IMR-90 (cell line): ENCODE measurements at regions not wholly inside any gene's neighbourhood (a gene's known extent, or its start where the extent isn't known, plus 50 kb on each side); places are given as distances from the start of the nearest gene placed in this dataset.

Experiments
- ATAC-seq: fragments of 200-7000 bp; cut with Tn5 transposase; 2 replicates; pipeline ENCODE4 v1.9.1; 2020; ENCODE audit warnings: low read depth, mild to moderate bottlenecking, moderate library complexity
- BruUV-seq: library from RNA; stranded (reverse); fragments of 400-500 nt; replicated peaks from 2 replicates; lab custom pipeline; 2021; lab: Mats Ljungman, UMichigan
- CTCF ChIA-PET: fragments of 300-600 bp; formaldehyde crosslinking; extraction: SDS; loops from one replicate; lab custom pipeline; 2021; ENCODE audit warnings: antibody characterized with exemption; lab: Yijun Ruan, JAX
- POLR2A ChIA-PET: fragments of 300-600 bp; sonication (Branson Sonifier 250); formaldehyde crosslinking; loops from one replicate; lab custom pipeline; 2022; ENCODE audit warnings: antibody characterized with exemption; ENCODE audit not compliant: unreplicated experiment; lab: Charles Lee
- DNase-seq: peaks from one replicate; pipeline ENCODE4 v3.0.0; 2013
- H2AFZ ChIP-seq: replicated peaks from 2 replicates; pipeline ENCODE3; 2013; ENCODE audit warnings: low read length, mild to moderate bottlenecking; ENCODE audit not compliant: poor library complexity
- H2AK5ac ChIP-seq: 2 replicates; pipeline ENCODE4 v1.6.1; 2013; ENCODE audit warnings: low read depth, low read length, inconsistent platforms
- H2AK9ac ChIP-seq: replicated peaks from 2 replicates; pipeline ENCODE3; 2013; ENCODE audit warnings: mild to moderate bottlenecking, low read depth, low read length, moderate library complexity; ENCODE audit not compliant: poor library complexity
- H2BK120ac ChIP-seq: 2 replicates; pipeline ENCODE4 v1.6.1; 2013; ENCODE audit warnings: low read depth, low read length, inconsistent platforms
- H2BK15ac ChIP-seq: 3 replicates; pipeline ENCODE4 v1.6.1; 2013; ENCODE audit warnings: low read depth, low read length, inconsistent platforms
- H2BK20ac ChIP-seq: 2 replicates; pipeline ENCODE4 v1.6.1; 2013; ENCODE audit warnings: low read depth, mild to moderate bottlenecking, inconsistent platforms, low read length, moderate library complexity
- H2BK5ac ChIP-seq: 2 replicates; pipeline ENCODE4 v1.6.1; 2013; ENCODE audit warnings: mild to moderate bottlenecking, low read depth, low read length, inconsistent platforms; ENCODE audit not compliant: poor library complexity, severe bottlenecking
- H3K14ac ChIP-seq: replicated peaks from 2 replicates; pipeline ENCODE4 v1.6.1; 2013; ENCODE audit warnings: low read depth, low read length, inconsistent platforms
- H3K18ac ChIP-seq: 2 replicates; pipeline ENCODE4 v1.6.1; 2013; ENCODE audit warnings: low read depth, low read length, control low read depth
- H3K23ac ChIP-seq: 2 replicates; pipeline ENCODE4 v1.6.1; 2013; ENCODE audit warnings: low read depth, low read length, inconsistent platforms
- H3K27ac ChIP-seq: 2 replicates; pipeline ENCODE4 v1.5.1; 2013; ENCODE audit warnings: mild to moderate bottlenecking, control low read depth, low read length; ENCODE audit not compliant: insufficient read depth
- H3K27me3 ChIP-seq: 2 replicates; pipeline ENCODE4 v1.6.1; 2013; ENCODE audit warnings: low read length; ENCODE audit not compliant: control insufficient read depth, insufficient read depth
- H3K36me3 ChIP-seq: 2 replicates; pipeline ENCODE4 v1.6.1; 2013; ENCODE audit warnings: low read length, mixed read lengths; ENCODE audit not compliant: control insufficient read depth, insufficient read depth
- H3K4ac ChIP-seq: 2 replicates; pipeline ENCODE4 v1.6.1; 2013; ENCODE audit warnings: low read depth, low read length, inconsistent platforms
- H3K4me1 ChIP-seq: 2 replicates; pipeline ENCODE4 v1.6.1; 2013; ENCODE audit warnings: low read length, mixed read lengths; ENCODE audit not compliant: control insufficient read depth, insufficient read depth
- H3K4me2 ChIP-seq: 2 replicates; pipeline ENCODE4 v1.6.1; 2013; ENCODE audit warnings: low read depth, mild to moderate bottlenecking, control low read depth, low read length, moderate library complexity
- H3K4me3 ChIP-seq: 2 replicates; pipeline ENCODE4 v1.5.1; 2013; ENCODE audit warnings: low read depth, mild to moderate bottlenecking, control low read depth, low read length, moderate library complexity; ENCODE audit not compliant: insufficient read depth
- H3K56ac ChIP-seq: 2 replicates; pipeline ENCODE4 v1.6.1; 2013; ENCODE audit warnings: low read length, inconsistent platforms; ENCODE audit not compliant: insufficient read depth; ENCODE audit errors: extremely low read depth
- H3K79me1 ChIP-seq, 2 experiments: 2 replicates each; pipeline ENCODE4 v1.6.1; 2013; ENCODE audit warnings: low read length in 2 of 2, inconsistent platforms in 1 of 2, low read depth in 1 of 2
- H3K9ac ChIP-seq: 2 replicates; pipeline ENCODE4 v1.6.1; 2013; ENCODE audit warnings: low read depth, low read length, control low read depth
- H3K9me1 ChIP-seq: 2 replicates; pipeline ENCODE4 v1.6.1; 2013; ENCODE audit warnings: low read length, inconsistent platforms; ENCODE audit not compliant: insufficient read depth
- H3K9me3 ChIP-seq: 2 replicates; pipeline ENCODE4 v1.6.1; 2013; ENCODE audit warnings: low read length; ENCODE audit not compliant: control insufficient read depth, insufficient read depth
- H4K20me1 ChIP-seq: 2 replicates; pipeline ENCODE4 v1.6.1; 2013; ENCODE audit warnings: low read length, inconsistent platforms; ENCODE audit not compliant: insufficient read depth
- H4K5ac ChIP-seq: 2 replicates; pipeline ENCODE4 v1.6.1; 2013; ENCODE audit warnings: mild to moderate bottlenecking, low read depth, low read length, control low read depth
- H4K8ac ChIP-seq, 2 experiments: 2 replicates each; pipeline ENCODE4 v1.6.1; 2013; ENCODE audit warnings: low read depth in 2 of 2, low read length in 2 of 2, control low read depth in 1 of 2, inconsistent platforms in 1 of 2
- H4K91ac ChIP-seq: 2 replicates; pipeline ENCODE4 v1.6.1; 2013; ENCODE audit warnings: low read depth, low read length, inconsistent platforms; ENCODE audit not compliant: insufficient read depth
- BHLHE40 ChIP-seq: fragments of 150-350 bp; IDR thresholded peaks from 2 replicates; pipeline ENCODE4 v1.6.1; 2016; ENCODE audit warnings: mild to moderate bottlenecking, low read depth, low read length
- CHD1 ChIP-seq: IDR thresholded peaks from 2 replicates; pipeline ENCODE4 v1.6.1; 2012; ENCODE audit warnings: low read depth, low read length, improper control_type of control experiment
- FOS ChIP-seq: fragments of 150-350 bp; IDR thresholded peaks from 2 replicates; pipeline ENCODE4 v1.6.1; 2016; ENCODE audit warnings: low read depth, low read length
- MXI1 ChIP-seq: IDR thresholded peaks from 2 replicates; pipeline ENCODE4 v1.6.1; 2012; ENCODE audit warnings: low read depth, mild to moderate bottlenecking, low read length, moderate library complexity, borderline replicate concordance
- RAD21 ChIP-seq: IDR thresholded peaks from 2 replicates; pipeline ENCODE4 v1.6.1; 2012; ENCODE audit warnings: low read length, improper control_type of control experiment
- RCOR1 ChIP-seq: IDR thresholded peaks from 2 replicates; pipeline ENCODE4 v1.6.1; 2012; ENCODE audit warnings: mild to moderate bottlenecking, low read length, improper control_type of control experiment; ENCODE audit not compliant: insufficient replicate concordance
- RFX5 ChIP-seq: IDR thresholded peaks from 2 replicates; pipeline ENCODE4 v1.8.0; 2012; ENCODE audit warnings: low read depth, mild to moderate bottlenecking, low read length, moderate library complexity
- SMC3 ChIP-seq: fragments of 150-350 bp; IDR thresholded peaks from 2 replicates; pipeline ENCODE4 v1.6.1; 2016; ENCODE audit warnings: low read depth, mild to moderate bottlenecking, antibody characterized with exemption, low read length, moderate library complexity
- WGBS, 2 experiments: methylation state at CpG; one replicate each; pipeline versions ENCODE4 v1.1.5 to v1.1.7; 2013; ENCODE audit warnings: missing lambda C conversion rate in 2 of 2; ENCODE audit not compliant: insufficient read length in 1 of 2; ENCODE audit errors: extremely low coverage in 2 of 2; 5-methylcytosine and 5-hydroxymethylcytosine counted together
- dilution Hi-C: fragments of 300-500 bp; cut with HindIII; formaldehyde crosslinking; loops from one replicate; pipeline ENCODE4 v1.14.3; 2018; ENCODE audit warnings: low sequenced_read_pairs; ENCODE audit not compliant: unreplicated experiment
- in situ Hi-C: fragments of 300-500 bp; cut with MboI; formaldehyde crosslinking; loops from 3 replicates; pipeline ENCODE4 v1.14.3; 2019; ENCODE audit warnings: low sequenced_read_pairs, inconsistent platforms, mixed read lengths
- intact Hi-C: fragments of 100-400 bp; cut with micrococcal nuclease; formaldehyde crosslinking; loops from 2 replicates; pipeline ENCODE4 v1.10.0; 2022
- TF ChIP-seq, protein P1 (sequence below): fragments of 150-350 bp; IDR thresholded peaks from 2 replicates; pipeline ENCODE4 v1.6.1; 2016; ENCODE audit warnings: low read depth, mild to moderate bottlenecking, low read length, moderate library complexity, borderline replicate concordance

DNA sequence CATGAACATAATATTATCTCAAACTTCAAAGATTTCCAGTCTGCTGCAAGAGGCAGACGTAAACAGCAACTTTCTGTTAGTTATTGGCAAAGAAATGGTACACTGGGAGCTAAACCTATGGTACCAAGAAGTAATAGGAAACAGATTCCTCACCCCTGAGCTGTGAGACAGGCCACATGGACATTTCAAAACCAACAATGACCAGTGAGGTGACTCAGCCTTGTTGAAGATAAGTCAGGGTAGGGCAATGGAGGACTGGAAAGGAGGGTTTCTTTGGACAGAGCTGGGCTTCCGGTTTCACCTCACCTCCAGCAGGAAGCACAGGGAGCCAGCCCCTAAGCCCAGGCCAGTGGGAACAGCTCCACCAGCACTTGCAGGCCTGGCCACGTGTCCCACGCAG, 1320.5 kb downstream of the AACS start:
- no TSS peak for BruUV-seq
- in situ Hi-C loops = no loop called here
- no peak overlapping the region for H3K4me2 ChIP-seq
- H3K23ac ChIP-seq = no peak overlapping the region
- H3K56ac ChIP-seq = no peak overlapping the region
- H2BK120ac ChIP-seq = no peak overlapping the region
- H3K36me3 ChIP-seq = no peaks in the 10 kb centered on the region
- no peaks in the 10 kb centered on the region for H3K4me1 ChIP-seq
- no peak overlapping the region for H3K27ac ChIP-seq
- H2BK20ac ChIP-seq = no peak overlapping the region
- H3K9me1 ChIP-seq = no peaks in the 10 kb centered on the region
- H3K4me3 ChIP-seq = no peak overlapping the region
- H3K14ac ChIP-seq = no peak overlapping the region
- H4K20me1 ChIP-seq = no peaks in the 10 kb centered on the region
- POLR2A ChIA-PET = no interaction called here
- no peak overlapping the region for H2BK15ac ChIP-seq
- ATAC-seq (no peak), DNase-seq (no peak)
- intact Hi-C loops = no loop called here
- no peak overlapping the region for H4K8ac ChIP-seq
- no peaks in the 10 kb centered on the region for H3K79me1 ChIP-seq
- H3K27me3 ChIP-seq = no peaks in the 10 kb centered on the region
- no peak overlapping the region for H4K91ac ChIP-seq
- H3K9ac ChIP-seq = no peak overlapping the region
- no peak overlapping the region for H3K18ac ChIP-seq
- H2AK5ac ChIP-seq = no peak overlapping the region
- no peak overlapping the region for H2AK9ac ChIP-seq
- no CpG with 5 or more reads among the region's 4 CpGs for WGBS, 2 experiments
- peaks cover 11% of the 10 kb centered on the region for H3K9me3 ChIP-seq
- no peak for TF ChIP-seq BHLHE40
- TF ChIP-seq, protein P1, sequence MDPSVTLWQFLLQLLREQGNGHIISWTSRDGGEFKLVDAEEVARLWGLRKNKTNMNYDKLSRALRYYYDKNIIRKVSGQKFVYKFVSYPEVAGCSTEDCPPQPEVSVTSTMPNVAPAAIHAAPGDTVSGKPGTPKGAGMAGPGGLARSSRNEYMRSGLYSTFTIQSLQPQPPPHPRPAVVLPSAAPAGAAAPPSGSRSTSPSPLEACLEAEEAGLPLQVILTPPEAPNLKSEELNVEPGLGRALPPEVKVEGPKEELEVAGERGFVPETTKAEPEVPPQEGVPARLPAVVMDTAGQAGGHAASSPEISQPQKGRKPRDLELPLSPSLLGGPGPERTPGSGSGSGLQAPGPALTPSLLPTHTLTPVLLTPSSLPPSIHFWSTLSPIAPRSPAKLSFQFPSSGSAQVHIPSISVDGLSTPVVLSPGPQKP = no peak
- no peak for TF ChIP-seq RAD21
- TF ChIP-seq SMC3 = no peak
- TF ChIP-seq RCOR1 = no peak
- no peak for TF ChIP-seq MXI1
- no peak for TF ChIP-seq CHD1
- TF ChIP-seq RFX5 = no peak
- TF ChIP-seq FOS = no peak
- dilution Hi-C loops = no loop called here
- no peak overlapping the region for H2BK5ac ChIP-seq
- no peak overlapping the region for H4K5ac ChIP-seq
- H2AFZ ChIP-seq = no peak overlapping the region
- no peak overlapping the region for H3K4ac ChIP-seq
- CTCF ChIA-PET = no interaction called here
